Caco-2 (cell line): ENCODE measurements at regions not wholly inside any gene's neighbourhood (a gene's known extent, or its start where the extent isn't known, plus 50 kb on each side); places are given as distances from the start of the nearest gene placed in this dataset.

Experiments used
- BruUV-seq: library from RNA; stranded (reverse); fragments of 400-500 nt; replicated peaks from 2 replicates; lab custom pipeline; 2021; lab: Mats Ljungman, UMichigan
- CTCF ChIA-PET: fragments of 300-600 bp; sonication (Branson Sonifier 250); formaldehyde crosslinking; loops from one replicate; lab custom pipeline; 2022; ENCODE audit warnings: antibody characterized with exemption; lab: Charles Lee
- POLR2A ChIA-PET: fragments of 300-600 bp; sonication (Branson Sonifier 250); formaldehyde crosslinking; loops from one replicate; lab custom pipeline; 2022; ENCODE audit warnings: antibody characterized with exemption; lab: Charles Lee
- DNase-seq, 2 experiments: peaks; one replicate each; pipeline versions ENCODE4 v3.0.0 to v3.0.0-alpha.2; 2020 to 2022
- H3K27me3 ChIP-seq: replicated peaks from 2 replicates; pipeline ENCODE4 v1.6.0; 2011; ENCODE audit warnings: low read length; ENCODE audit not compliant: control insufficient read depth, insufficient read depth
- H3K36me3 ChIP-seq: 2 replicates; pipeline ENCODE4 v1.5.1; 2011; ENCODE audit warnings: low read length; ENCODE audit not compliant: control insufficient read depth, insufficient read depth
- H3K4me1 ChIP-seq: fragments of 250-450 bp; sonication (Bioruptor Pico); 2 replicates; pipeline ENCODE4 v1.5.1; 2020; ENCODE audit warnings: mild to moderate bottlenecking
- H3K4me3 ChIP-seq: 2 replicates; pipeline ENCODE4 v1.5.1; 2011; ENCODE audit warnings: low read depth, mild to moderate bottlenecking, control low read depth, low read length
- H3K9me3 ChIP-seq: fragments of 250-450 bp; sonication (Bioruptor Pico); 2 replicates; pipeline ENCODE4 v1.5.1; 2020; ENCODE audit warnings: mild to moderate bottlenecking, moderate library complexity
- H3K27ac Mint-ChIP-seq: one replicate; pipeline ENCODE4 v1.8.0; 2022; ENCODE audit warnings: mixed read lengths; ENCODE audit not compliant: unreplicated experiment
- H3K27me3 Mint-ChIP-seq: one replicate; pipeline ENCODE4 v1.8.0; 2022; ENCODE audit warnings: mixed read lengths; ENCODE audit not compliant: insufficient read depth, unreplicated experiment
- H3K36me3 Mint-ChIP-seq: one replicate; pipeline ENCODE4 v1.8.0; 2022; ENCODE audit warnings: mild to moderate bottlenecking, mixed read lengths; ENCODE audit not compliant: insufficient read depth, unreplicated experiment
- H3K4me1 Mint-ChIP-seq: one replicate; pipeline ENCODE4 v1.8.0; 2022; ENCODE audit warnings: low read depth, mixed read lengths; ENCODE audit not compliant: unreplicated experiment
- H3K4me3 Mint-ChIP-seq: one replicate; pipeline ENCODE4 v1.8.0; 2022; ENCODE audit warnings: mild to moderate bottlenecking, moderate library complexity, mixed read lengths; ENCODE audit not compliant: unreplicated experiment
- H3K9me3 Mint-ChIP-seq: one replicate; pipeline ENCODE4 v1.8.0; 2022; ENCODE audit warnings: mixed read lengths; ENCODE audit not compliant: unreplicated experiment
- intact Hi-C: fragments of 100-400 bp; cut with micrococcal nuclease; formaldehyde crosslinking; loops from one replicate; pipeline ENCODE4 v1.10.0; 2022; ENCODE audit not compliant: unreplicated experiment
- TF ChIP-seq, protein P1 (sequence below), 2 experiments: fragments of 200-600 bp in 1 of 2; IDR thresholded peaks; 1 replicate in 1 of 2; 2 replicates in 1 of 2; pipeline versions ENCODE4 v1.5.1 to v1.8.0; 2011 to 2022; ENCODE audit warnings: antibody characterized with exemption in 1 of 2, control low read depth in 1 of 2, inconsistent platforms in 1 of 2, low read depth in 1 of 2, low read length in 1 of 2, mild to moderate bottlenecking in 1 of 2, moderate library complexity in 1 of 2; ENCODE audit not compliant: insufficient read depth in 1 of 2, severe bottlenecking in 1 of 2, unreplicated experiment in 1 of 2

DNA sequence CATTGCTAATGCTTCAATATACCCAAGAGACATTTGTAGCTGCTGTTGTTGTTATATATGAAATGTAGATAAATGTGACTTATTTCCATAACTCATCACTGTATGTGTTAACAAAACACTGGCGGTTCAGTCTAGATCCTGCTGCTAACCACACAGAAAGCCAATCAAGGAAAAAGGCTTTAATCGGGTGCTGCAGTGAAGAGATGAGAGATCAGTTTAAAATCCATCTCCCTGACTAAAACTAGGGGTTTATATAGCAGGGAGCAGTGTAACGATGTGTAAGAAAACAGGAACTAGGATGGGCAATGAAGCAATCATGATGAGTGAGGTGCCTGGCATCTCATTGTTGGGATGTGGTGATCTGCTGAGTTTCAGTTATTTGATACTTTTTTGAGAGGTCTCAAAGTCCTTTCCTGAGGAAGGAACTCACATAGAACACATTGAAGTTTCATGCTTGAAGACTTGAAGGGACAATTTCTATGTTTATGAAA lies 677.7 kb upstream of the CDH7 start:
- POLR2A ChIA-PET = no interaction called here
- no peaks in the 10 kb centered on the region for H3K27me3 Mint-ChIP-seq
- BruUV-seq = no TSS peak
- H3K4me3 Mint-ChIP-seq = no peak overlapping the region
- no peaks in the 10 kb centered on the region for H3K4me1 ChIP-seq
- H3K27me3 ChIP-seq = no peaks in the 10 kb centered on the region
- CTCF ChIA-PET = no interaction called here
- no peak overlapping the region for H3K4me3 ChIP-seq
- H3K4me1 Mint-ChIP-seq = no peaks in the 10 kb centered on the region
- no peaks in the 10 kb centered on the region for H3K36me3 ChIP-seq
- H3K9me3 ChIP-seq = no peaks in the 10 kb centered on the region
- TF ChIP-seq, protein P1, sequence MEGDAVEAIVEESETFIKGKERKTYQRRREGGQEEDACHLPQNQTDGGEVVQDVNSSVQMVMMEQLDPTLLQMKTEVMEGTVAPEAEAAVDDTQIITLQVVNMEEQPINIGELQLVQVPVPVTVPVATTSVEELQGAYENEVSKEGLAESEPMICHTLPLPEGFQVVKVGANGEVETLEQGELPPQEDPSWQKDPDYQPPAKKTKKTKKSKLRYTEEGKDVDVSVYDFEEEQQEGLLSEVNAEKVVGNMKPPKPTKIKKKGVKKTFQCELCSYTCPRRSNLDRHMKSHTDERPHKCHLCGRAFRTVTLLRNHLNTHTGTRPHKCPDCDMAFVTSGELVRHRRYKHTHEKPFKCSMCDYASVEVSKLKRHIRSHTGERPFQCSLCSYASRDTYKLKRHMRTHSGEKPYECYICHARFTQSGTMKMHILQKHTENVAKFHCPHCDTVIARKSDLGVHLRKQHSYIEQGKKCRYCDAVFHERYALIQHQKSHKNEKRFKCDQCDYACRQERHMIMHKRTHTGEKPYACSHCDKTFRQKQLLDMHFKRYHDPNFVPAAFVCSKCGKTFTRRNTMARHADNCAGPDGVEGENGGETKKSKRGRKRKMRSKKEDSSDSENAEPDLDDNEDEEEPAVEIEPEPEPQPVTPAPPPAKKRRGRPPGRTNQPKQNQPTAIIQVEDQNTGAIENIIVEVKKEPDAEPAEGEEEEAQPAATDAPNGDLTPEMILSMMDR (IDR thresholded peaks at IDR 0.05; ENCODE audit: insufficient read depth in 1 of 2, low read depth in 1 of 2, low read length in 1 of 2, severe bottlenecking in 1 of 2, unreplicated experiment in 1 of 2) = no peak
- intact Hi-C loops = no loop called here
- no peak overlapping the region for H3K27ac Mint-ChIP-seq
- H3K9me3 Mint-ChIP-seq = no peaks in the 10 kb centered on the region
- H3K36me3 Mint-ChIP-seq = no peaks in the 10 kb centered on the region
- no peak for DNase-seq

DNA sequence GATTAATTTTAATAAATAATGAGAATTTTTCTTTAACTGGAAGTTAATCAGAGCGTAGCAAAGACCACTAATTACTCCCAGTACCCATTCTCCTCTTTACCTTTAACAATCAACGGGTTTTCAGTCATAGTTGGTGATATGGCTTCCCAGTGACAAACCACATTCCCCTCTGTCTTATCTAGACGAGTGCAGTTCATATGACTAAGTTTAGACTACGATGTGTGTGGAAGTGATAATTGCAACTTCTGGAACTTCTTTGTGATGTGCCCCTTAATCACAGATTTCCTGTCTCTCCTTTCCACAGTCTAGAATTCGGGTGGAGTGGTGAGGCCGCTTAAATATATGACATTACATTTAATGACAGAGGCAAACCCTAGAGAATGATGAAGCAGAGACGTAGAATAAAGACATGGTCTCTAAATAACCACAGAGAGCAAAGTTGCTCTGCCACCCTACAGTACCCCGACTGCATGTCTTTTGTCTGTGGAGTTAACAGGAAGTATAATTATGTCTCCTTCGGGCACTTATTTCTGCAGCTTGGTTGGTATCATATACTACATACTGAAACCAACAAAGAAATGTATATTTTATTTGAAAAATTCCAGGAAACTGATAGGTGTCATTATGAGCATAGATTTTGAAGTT lies 693.3 kb upstream of the CDH7 start:
- no peak for DNase-seq
- Histone ChIP-seq H3K27me3 (no peaks in the 10 kb centered on the region), H3K4me3 (no peak overlapping the region), H3K36me3 (no peaks in the 10 kb centered on the region), H3K9me3 (no peaks in the 10 kb centered on the region), H3K4me1 (no peaks in the 10 kb centered on the region)
- TF ChIP-seq, protein P1 (IDR thresholded peaks at IDR 0.05; ENCODE audit: insufficient read depth in 1 of 2, low read depth in 1 of 2, low read length in 1 of 2, severe bottlenecking in 1 of 2, unreplicated experiment in 1 of 2) = no peak
- BruUV-seq = no TSS peak
- ChIA-PET POLR2A (no interaction called here), CTCF (no interaction called here)
- Mint-ChIP-seq H3K4me3 (no peak overlapping the region), H3K27ac (no peak overlapping the region), H3K36me3 (no peaks in the 10 kb centered on the region), H3K27me3 (peaks cover 2% of the 10 kb centered on the region), H3K4me1 (no peaks in the 10 kb centered on the region), H3K9me3 (no peaks in the 10 kb centered on the region)
- intact Hi-C loops = no loop called here

DNA sequence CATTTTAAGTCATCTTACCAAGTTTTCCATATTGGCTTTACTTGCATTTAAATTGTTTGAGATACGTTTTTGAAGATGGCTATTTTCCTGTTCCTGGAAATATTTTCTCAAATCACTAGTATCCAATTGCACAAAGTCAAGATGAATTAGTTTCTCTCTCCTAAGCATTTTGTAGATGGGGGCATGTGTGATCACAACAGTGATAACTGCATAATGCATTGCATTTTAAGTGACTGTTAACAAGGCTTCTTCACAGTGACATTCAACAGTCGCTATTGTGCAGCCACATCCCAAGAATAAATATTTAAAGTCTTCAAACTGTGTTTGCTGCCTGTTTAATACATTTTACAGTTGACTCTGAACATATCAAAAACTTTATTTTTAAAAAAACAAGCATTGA lies 694.2 kb upstream of the CDH7 start:
- H3K4me3 Mint-ChIP-seq = no peak overlapping the region
- no peaks in the 10 kb centered on the region for H3K36me3 Mint-ChIP-seq
- ChIA-PET POLR2A (no interaction called here), CTCF (no interaction called here)
- no peaks in the 10 kb centered on the region for H3K9me3 Mint-ChIP-seq
- DNase-seq = no peak
- Histone ChIP-seq H3K4me3 (no peak overlapping the region), H3K4me1 (no peaks in the 10 kb centered on the region), H3K27me3 (no peaks in the 10 kb centered on the region), H3K9me3 (no peaks in the 10 kb centered on the region), H3K36me3 (no peaks in the 10 kb centered on the region)
- no TSS peak for BruUV-seq
- H3K27ac Mint-ChIP-seq = no peak overlapping the region
- TF ChIP-seq, protein P1 (IDR thresholded peaks at IDR 0.05; ENCODE audit: insufficient read depth in 1 of 2, low read depth in 1 of 2, low read length in 1 of 2, severe bottlenecking in 1 of 2, unreplicated experiment in 1 of 2) = no peak
- peaks cover 2% of the 10 kb centered on the region for H3K27me3 Mint-ChIP-seq
- intact Hi-C loops = no loop called here
- H3K4me1 Mint-ChIP-seq = no peaks in the 10 kb centered on the region
